ENCODE measurements at regions not wholly inside any gene's neighbourhood (a gene's known extent, or its start where the extent isn't known, plus 50 kb on each side); places are given as distances from the start of the nearest gene placed in this dataset.

- TF ChIP-seq CTCF (conservative IDR thresholded peaks at IDR 0.05; ENCODE audit: low read length): no peak
- TF ChIP-seq EZH2phosphoT487 (IDR thresholded peaks at IDR 0.05; ENCODE audit: borderline replicate concordance, low read depth, low read length): no peak
Observed at GRCh38 chr2:200048421-200048820, 93.0 kb downstream of the MAIP1 start.

All from OCI-LY7 (cell line).